Neural cell (in vitro differentiated cells): ENCODE measurements at regions not wholly inside any gene's neighbourhood (a gene's known extent, or its start where the extent isn't known, plus 50 kb on each side); places are given as distances from the start of the nearest gene placed in this dataset.

Experiments used
- H2AFZ ChIP-seq: fragments of 200-600, 300-800 bp; sonication (generic), shearing (Covaris generic); 2 replicates; pipeline ENCODE4 v1.6.0; 2014; ENCODE audit warnings: low read depth, mild to moderate bottlenecking, antibody characterized with exemption, low read length, moderate library complexity
- H3F3A ChIP-seq: fragments of 200-600 bp; shearing (Covaris generic); 2 replicates; pipeline ENCODE4 v1.6.1; 2016; ENCODE audit warnings: mild to moderate bottlenecking, moderate library complexity, mixed read lengths, antibody characterized with exemption, low read length; ENCODE audit not compliant: insufficient read depth, poor library complexity, severe bottlenecking
- H3K27ac ChIP-seq: fragments of 200-600, 300-800 bp; sonication (generic), shearing (Covaris generic); 2 replicates; pipeline ENCODE4 v1.5.1; 2014; ENCODE audit warnings: mild to moderate bottlenecking, low read length, moderate library complexity
- H3K27me3 ChIP-seq: fragments of 300-800, 200-600 bp; sonication (generic), shearing (Covaris generic); 2 replicates; pipeline ENCODE4 v1.6.0; 2014; ENCODE audit warnings: mild to moderate bottlenecking, low read depth, low read length, moderate library complexity; ENCODE audit not compliant: insufficient read depth
- H3K36me3 ChIP-seq: fragments of 300-800, 200-600 bp; sonication (generic), shearing (Covaris generic); 2 replicates; pipeline ENCODE4 v1.5.1; 2014; ENCODE audit warnings: mild to moderate bottlenecking, antibody characterized with exemption, low read length, moderate library complexity; ENCODE audit not compliant: insufficient read depth
- H3K4me2 ChIP-seq: fragments of 300-800, 200-600 bp; sonication (generic), shearing (Covaris generic); 2 replicates; pipeline ENCODE4 v1.6.0; 2014; ENCODE audit warnings: mild to moderate bottlenecking, low read length
- H3K4me3 ChIP-seq: fragments of 300-800, 200-600 bp; sonication (generic), shearing (Covaris generic); 2 replicates; pipeline ENCODE4 v1.5.1; 2014; ENCODE audit warnings: mild to moderate bottlenecking, low read length, moderate library complexity
- H3K79me2 ChIP-seq: fragments of 200-600 bp; shearing (Covaris generic); replicated peaks from 2 replicates; pipeline ENCODE4 v1.6.0; 2014; ENCODE audit warnings: mild to moderate bottlenecking, low read length, moderate library complexity; ENCODE audit not compliant: insufficient read depth
- H3K9ac ChIP-seq: fragments of 300-800, 200-600 bp; sonication (generic), shearing (Covaris generic); 2 replicates; pipeline ENCODE4 v1.6.1; 2016; ENCODE audit warnings: mild to moderate bottlenecking, low read length, mixed read lengths
- H3K9me2 ChIP-seq: fragments of 200-600 bp; shearing (Covaris generic); 2 replicates; pipeline ENCODE4 v1.6.1; 2016; ENCODE audit warnings: mild to moderate bottlenecking, low read length, mixed read lengths; ENCODE audit not compliant: insufficient read depth
- H3K9me3 ChIP-seq: fragments of 200-600, 300-800 bp; sonication (generic), shearing (Covaris generic); 2 replicates; pipeline ENCODE4 v1.6.1; 2016; ENCODE audit warnings: mild to moderate bottlenecking, mixed run types, low read length, moderate library complexity, mixed read lengths
- H4K20me1 ChIP-seq: fragments of 200-600 bp; shearing (Covaris generic); 2 replicates; pipeline ENCODE4 v1.6.1; 2016; ENCODE audit warnings: mild to moderate bottlenecking, mixed run types; ENCODE audit not compliant: insufficient read depth
- EP300 ChIP-seq: fragments of 450-650 bp; conservative IDR thresholded peaks from 2 replicates; pipeline ENCODE4 v1.6.1; 2014; ENCODE audit warnings: antibody characterized with exemption, mild to moderate bottlenecking, moderate library complexity; ENCODE audit not compliant: poor library complexity, severe bottlenecking
- EZH2 ChIP-seq: fragments of 200-600, 300-800 bp; shearing (Covaris generic), sonication (generic); IDR thresholded peaks from 2 replicates; pipeline ENCODE4 v1.6.1; 2014; ENCODE audit warnings: antibody characterized with exemption, low read length, borderline replicate concordance, mild to moderate bottlenecking; ENCODE audit not compliant: insufficient read depth, poor library complexity, severe bottlenecking
- MXI1 ChIP-seq: fragments of 450-650 bp; conservative IDR thresholded peaks from 2 replicates; pipeline ENCODE4 v1.6.1; 2014; ENCODE audit warnings: antibody characterized with exemption, mild to moderate bottlenecking; ENCODE audit not compliant: poor library complexity, severe bottlenecking
- POLR2AphosphoS5 ChIP-seq: IDR thresholded peaks from 2 replicates; pipeline ENCODE4 v1.6.1; 2012
- RAD21 ChIP-seq: fragments of 450-650 bp; conservative IDR thresholded peaks from 2 replicates; pipeline ENCODE4 v1.6.1; 2014; ENCODE audit warnings: antibody characterized with exemption, mild to moderate bottlenecking, moderate library complexity
- SMC3 ChIP-seq: fragments of 450-650 bp; conservative IDR thresholded peaks from 2 replicates; pipeline ENCODE4 v1.6.1; 2014; ENCODE audit warnings: antibody characterized with exemption, mild to moderate bottlenecking, moderate library complexity; ENCODE audit not compliant: poor library complexity
- TAF1 ChIP-seq: IDR thresholded peaks from 2 replicates; pipeline ENCODE4 v1.6.1; 2012; ENCODE audit warnings: low read depth
- TF ChIP-seq, protein P1 (sequence below): fragments of 450-650 bp; IDR thresholded peaks from 2 replicates; pipeline ENCODE4 v1.5.1; 2014; ENCODE audit warnings: antibody characterized with exemption, mild to moderate bottlenecking, moderate library complexity; ENCODE audit not compliant: poor library complexity, severe bottlenecking
- TF ChIP-seq, protein P2 (sequence below): IDR thresholded peaks from 2 replicates; pipeline ENCODE4 v1.6.1; 2012; ENCODE audit warnings: borderline replicate concordance

DNA sequence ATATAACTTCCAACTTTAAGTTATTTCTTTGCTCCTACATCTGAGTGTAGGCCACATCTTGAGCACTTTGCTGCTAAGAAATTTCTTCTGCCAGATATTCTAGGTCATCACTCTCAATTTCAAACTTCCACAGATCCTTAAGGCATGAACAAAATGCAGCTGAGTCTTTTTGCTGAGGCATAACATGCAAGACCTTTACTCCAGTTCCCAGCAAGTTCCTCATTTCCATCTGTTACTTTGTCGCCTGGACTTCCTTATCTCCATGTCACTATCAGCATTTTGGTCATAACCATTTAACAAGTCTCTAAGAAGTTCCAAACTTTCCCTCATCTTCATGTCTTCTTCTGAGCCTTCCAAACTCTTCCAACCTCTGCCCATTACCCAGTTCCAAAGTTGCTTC lies 1077.3 kb upstream of the TMEFF2 start:
- H4K20me1 ChIP-seq: no peaks in the 10 kb centered on the region
- no peaks in the 10 kb centered on the region for H3F3A ChIP-seq
- no peak overlapping the region for H3K9ac ChIP-seq
- H3K36me3 ChIP-seq: no peaks in the 10 kb centered on the region
- no peaks in the 10 kb centered on the region for H3K27me3 ChIP-seq
- no peak overlapping the region for H2AFZ ChIP-seq
- no peak overlapping the region for H3K4me2 ChIP-seq
- H3K27ac ChIP-seq: no peak overlapping the region
- no peak overlapping the region for H3K4me3 ChIP-seq
- no peaks in the 10 kb centered on the region for H3K9me3 ChIP-seq
- no peaks in the 10 kb centered on the region for H3K9me2 ChIP-seq
- TF ChIP-seq RAD21 (no peak), POLR2AphosphoS5 (no peak)
- H3K79me2 ChIP-seq: no peaks in the 10 kb centered on the region

DNA sequence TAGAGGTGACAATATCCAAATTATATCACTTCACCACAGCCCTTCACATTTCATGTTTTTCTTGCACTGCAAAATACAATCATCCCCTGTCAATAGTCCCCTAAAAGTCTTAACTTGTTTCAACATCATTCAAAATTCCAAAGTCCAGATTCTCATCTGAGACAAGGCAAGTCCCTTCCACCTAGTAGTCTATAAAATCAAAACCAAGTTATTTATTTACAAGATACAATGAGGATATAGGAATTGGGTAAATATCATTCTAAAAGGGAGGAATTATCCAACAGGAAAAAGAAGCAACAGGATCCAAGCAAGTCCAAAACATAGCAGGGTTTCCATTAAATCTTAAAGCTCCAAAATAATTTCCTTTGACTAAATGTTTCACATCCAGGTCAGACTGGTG lies 1076.1 kb upstream of the TMEFF2 start:
- Histone ChIP-seq H3K79me2 (no peaks in the 10 kb centered on the region), H2AFZ (no peak overlapping the region), H3K4me2 (no peak overlapping the region), H3K27ac (no peak overlapping the region), H3K4me3 (no peak overlapping the region), H3K9me3 (no peaks in the 10 kb centered on the region), H3K27me3 (no peaks in the 10 kb centered on the region), H3K9ac (no peak overlapping the region), H3F3A (no peaks in the 10 kb centered on the region), H3K36me3 (no peaks in the 10 kb centered on the region), H3K9me2 (no peaks in the 10 kb centered on the region), H4K20me1 (no peaks in the 10 kb centered on the region)
- TF ChIP-seq TAF1 (no peak), RAD21 (no peak), SMC3 (no peak), EZH2 (no peak), POLR2AphosphoS5 (no peak), MXI1 (no peak), EP300 (no peak)
- TF ChIP-seq, protein P1, sequence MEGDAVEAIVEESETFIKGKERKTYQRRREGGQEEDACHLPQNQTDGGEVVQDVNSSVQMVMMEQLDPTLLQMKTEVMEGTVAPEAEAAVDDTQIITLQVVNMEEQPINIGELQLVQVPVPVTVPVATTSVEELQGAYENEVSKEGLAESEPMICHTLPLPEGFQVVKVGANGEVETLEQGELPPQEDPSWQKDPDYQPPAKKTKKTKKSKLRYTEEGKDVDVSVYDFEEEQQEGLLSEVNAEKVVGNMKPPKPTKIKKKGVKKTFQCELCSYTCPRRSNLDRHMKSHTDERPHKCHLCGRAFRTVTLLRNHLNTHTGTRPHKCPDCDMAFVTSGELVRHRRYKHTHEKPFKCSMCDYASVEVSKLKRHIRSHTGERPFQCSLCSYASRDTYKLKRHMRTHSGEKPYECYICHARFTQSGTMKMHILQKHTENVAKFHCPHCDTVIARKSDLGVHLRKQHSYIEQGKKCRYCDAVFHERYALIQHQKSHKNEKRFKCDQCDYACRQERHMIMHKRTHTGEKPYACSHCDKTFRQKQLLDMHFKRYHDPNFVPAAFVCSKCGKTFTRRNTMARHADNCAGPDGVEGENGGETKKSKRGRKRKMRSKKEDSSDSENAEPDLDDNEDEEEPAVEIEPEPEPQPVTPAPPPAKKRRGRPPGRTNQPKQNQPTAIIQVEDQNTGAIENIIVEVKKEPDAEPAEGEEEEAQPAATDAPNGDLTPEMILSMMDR: no peak
- TF ChIP-seq, protein P2, sequence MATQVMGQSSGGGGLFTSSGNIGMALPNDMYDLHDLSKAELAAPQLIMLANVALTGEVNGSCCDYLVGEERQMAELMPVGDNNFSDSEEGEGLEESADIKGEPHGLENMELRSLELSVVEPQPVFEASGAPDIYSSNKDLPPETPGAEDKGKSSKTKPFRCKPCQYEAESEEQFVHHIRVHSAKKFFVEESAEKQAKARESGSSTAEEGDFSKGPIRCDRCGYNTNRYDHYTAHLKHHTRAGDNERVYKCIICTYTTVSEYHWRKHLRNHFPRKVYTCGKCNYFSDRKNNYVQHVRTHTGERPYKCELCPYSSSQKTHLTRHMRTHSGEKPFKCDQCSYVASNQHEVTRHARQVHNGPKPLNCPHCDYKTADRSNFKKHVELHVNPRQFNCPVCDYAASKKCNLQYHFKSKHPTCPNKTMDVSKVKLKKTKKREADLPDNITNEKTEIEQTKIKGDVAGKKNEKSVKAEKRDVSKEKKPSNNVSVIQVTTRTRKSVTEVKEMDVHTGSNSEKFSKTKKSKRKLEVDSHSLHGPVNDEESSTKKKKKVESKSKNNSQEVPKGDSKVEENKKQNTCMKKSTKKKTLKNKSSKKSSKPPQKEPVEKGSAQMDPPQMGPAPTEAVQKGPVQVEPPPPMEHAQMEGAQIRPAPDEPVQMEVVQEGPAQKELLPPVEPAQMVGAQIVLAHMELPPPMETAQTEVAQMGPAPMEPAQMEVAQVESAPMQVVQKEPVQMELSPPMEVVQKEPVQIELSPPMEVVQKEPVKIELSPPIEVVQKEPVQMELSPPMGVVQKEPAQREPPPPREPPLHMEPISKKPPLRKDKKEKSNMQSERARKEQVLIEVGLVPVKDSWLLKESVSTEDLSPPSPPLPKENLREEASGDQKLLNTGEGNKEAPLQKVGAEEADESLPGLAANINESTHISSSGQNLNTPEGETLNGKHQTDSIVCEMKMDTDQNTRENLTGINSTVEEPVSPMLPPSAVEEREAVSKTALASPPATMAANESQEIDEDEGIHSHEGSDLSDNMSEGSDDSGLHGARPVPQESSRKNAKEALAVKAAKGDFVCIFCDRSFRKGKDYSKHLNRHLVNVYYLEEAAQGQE: no peak

DNA sequence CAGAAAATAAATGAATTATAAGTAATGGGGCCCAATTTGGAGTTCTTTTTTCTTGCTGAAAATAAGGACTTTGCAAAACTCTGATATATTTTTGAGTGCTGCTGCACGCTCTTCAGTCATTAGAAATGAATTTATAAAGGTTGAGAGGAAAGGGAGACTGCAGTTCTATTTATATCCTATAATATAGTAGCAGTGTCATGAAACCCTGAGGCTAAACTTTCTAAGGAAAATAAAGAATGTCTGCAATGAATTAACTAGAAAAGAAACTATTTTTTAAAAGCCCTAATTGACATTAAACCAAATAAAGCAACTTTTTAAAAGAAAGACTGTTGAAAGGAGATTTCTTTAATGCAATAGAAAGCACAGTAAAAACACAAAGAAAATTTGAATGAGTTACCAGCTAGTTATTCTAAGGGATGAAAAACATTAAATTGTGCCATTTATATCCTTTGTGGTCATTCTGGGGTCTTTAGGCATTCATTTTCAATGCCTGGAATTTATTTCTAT lies 1072.8 kb upstream of the TMEFF2 start:
- no peaks in the 10 kb centered on the region for H3K9me3 ChIP-seq
- TF ChIP-seq, protein P1: no peak
- TF ChIP-seq EZH2: no peak
- TF ChIP-seq TAF1: no peak
- TF ChIP-seq, protein P2: no peak
- no peak for TF ChIP-seq RAD21
- TF ChIP-seq SMC3: no peak
- no peak for TF ChIP-seq POLR2AphosphoS5
- TF ChIP-seq EP300: no peak
- TF ChIP-seq MXI1: no peak
- no peaks in the 10 kb centered on the region for H3K27me3 ChIP-seq
- H3K4me3 ChIP-seq: no peak overlapping the region
- no peak overlapping the region for H3K4me2 ChIP-seq
- no peaks in the 10 kb centered on the region for H3F3A ChIP-seq
- no peaks in the 10 kb centered on the region for H3K9me2 ChIP-seq
- H3K79me2 ChIP-seq: no peaks in the 10 kb centered on the region
- H2AFZ ChIP-seq: no peak overlapping the region
- no peak overlapping the region for H3K9ac ChIP-seq
- H3K36me3 ChIP-seq: no peaks in the 10 kb centered on the region
- no peak overlapping the region for H3K27ac ChIP-seq
- H4K20me1 ChIP-seq: no peaks in the 10 kb centered on the region
